Ishikawa (cell line): ENCODE measurements at regions not wholly inside any gene's neighbourhood (a gene's known extent, or its start where the extent isn't known, plus 50 kb on each side); places are given as distances from the start of the nearest gene placed in this dataset.

Experiments used
- CEBPB ChIP-seq: IDR thresholded peaks from 2 replicates; pipeline ENCODE4 v1.6.1; 2012
- CREB1 ChIP-seq: IDR thresholded peaks from 2 replicates; pipeline ENCODE4 v1.6.1; 2012; ENCODE audit warnings: low read depth
- EGR1 ChIP-seq: IDR thresholded peaks from 2 replicates; pipeline ENCODE4 v1.6.1; 2012
- EP300 ChIP-seq: IDR thresholded peaks from 2 replicates; pipeline ENCODE4 v1.6.1; 2012; ENCODE audit warnings: borderline replicate concordance
- FOXM1 ChIP-seq: IDR thresholded peaks from 2 replicates; pipeline ENCODE4 v1.6.1; 2012; ENCODE audit warnings: low read depth, borderline replicate concordance
- NFIC ChIP-seq: IDR thresholded peaks from 2 replicates; pipeline ENCODE4 v1.6.1; 2012
- RAD21 ChIP-seq: IDR thresholded peaks from 2 replicates; pipeline ENCODE4 v1.6.1; 2012; ENCODE audit warnings: low read depth
- TAF1 ChIP-seq: IDR thresholded peaks from 2 replicates; pipeline ENCODE4 v1.6.1; 2012; ENCODE audit warnings: low read depth, mild to moderate bottlenecking
- TCF12 ChIP-seq: IDR thresholded peaks from 2 replicates; pipeline ENCODE4 v1.6.1; 2012; ENCODE audit warnings: low read depth
- TEAD4 ChIP-seq: IDR thresholded peaks from 2 replicates; pipeline ENCODE4 v1.6.1; 2012
- YY1 ChIP-seq: IDR thresholded peaks from 2 replicates; pipeline ENCODE4 v1.6.1; 2012; ENCODE audit warnings: low read depth
- ZBTB7A ChIP-seq: IDR thresholded peaks from 2 replicates; pipeline ENCODE4 v1.6.1; 2012; ENCODE audit warnings: low read depth
- TF ChIP-seq, protein P1 (sequence below): IDR thresholded peaks from 2 replicates; pipeline ENCODE4 v1.6.1; 2012
- TF ChIP-seq, protein P2 (sequence below): IDR thresholded peaks from 2 replicates; pipeline ENCODE4 v1.6.1; 2012
- TF ChIP-seq, protein P3 (sequence below): IDR thresholded peaks from 2 replicates; pipeline ENCODE4 v1.6.1; 2012; ENCODE audit warnings: low read depth, mild to moderate bottlenecking

DNA sequence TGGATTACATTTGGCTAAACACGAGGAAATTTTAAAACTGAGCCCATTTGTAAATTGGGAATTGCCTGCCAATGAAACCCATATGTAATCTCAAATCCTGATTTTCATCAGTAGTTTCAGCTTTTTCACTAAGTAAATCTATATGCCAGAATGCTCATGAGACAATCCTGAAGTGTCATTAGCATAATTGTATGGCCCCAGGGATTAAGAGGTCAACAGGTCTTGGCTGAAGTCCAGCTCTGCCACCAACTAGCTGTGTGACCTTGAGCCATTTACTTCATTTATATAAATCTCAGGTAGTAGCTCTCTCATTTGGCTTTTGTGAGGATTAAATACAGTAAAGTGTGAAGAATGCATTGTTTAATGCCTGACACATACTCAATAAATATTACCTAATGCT is 320.5 kb upstream of the EMCN start:
- TF ChIP-seq NFIC, result 0 out of 2 replicates have a peak, but pooled peaks have one; percentile 40
- TF ChIP-seq EP300, result no peak

DNA sequence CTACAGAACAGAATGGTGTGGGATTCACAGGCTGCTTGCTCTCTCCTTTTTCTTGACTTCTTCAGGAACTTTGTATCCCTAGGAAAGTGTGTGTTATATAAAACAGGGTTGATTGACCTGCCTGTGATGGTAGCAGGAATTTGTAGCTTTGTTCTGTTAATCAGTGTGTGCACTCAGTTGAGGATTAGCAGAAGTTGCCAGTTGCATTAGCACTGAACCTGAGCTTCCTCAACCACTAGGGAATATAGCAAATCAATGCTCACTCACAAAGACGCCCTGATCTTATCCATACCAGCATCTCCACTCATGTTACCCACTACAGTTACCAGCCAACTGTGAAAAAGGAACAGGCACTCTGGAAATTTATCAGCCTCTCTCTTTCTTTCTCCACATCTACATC is 319.1 kb upstream of the EMCN start:
- TF ChIP-seq ZBTB7A, result no peak
- TF ChIP-seq TCF12, result no peak
- no peak for TF ChIP-seq TEAD4
- no peak for TF ChIP-seq NFIC

DNA sequence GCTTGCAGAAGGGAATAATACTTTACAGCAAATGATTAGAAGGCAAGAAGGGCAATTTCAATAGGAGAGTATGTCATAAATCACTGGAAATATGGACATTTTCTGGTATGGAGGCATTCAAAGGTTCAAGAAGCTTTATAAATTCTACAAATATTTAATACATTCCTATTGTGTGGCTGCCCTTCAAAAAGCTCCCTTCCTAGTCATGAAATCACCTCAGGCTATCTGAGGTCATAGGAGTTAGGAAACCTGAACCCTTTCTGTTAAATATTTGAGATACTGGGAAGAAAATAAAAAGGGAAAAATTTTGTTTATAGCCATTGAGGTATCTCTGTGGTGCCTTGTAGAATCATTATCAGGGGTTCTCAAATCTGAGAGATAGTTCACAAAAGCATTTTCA is 316.8 kb upstream of the EMCN start:
- no peak for TF ChIP-seq TEAD4
- no peak for TF ChIP-seq FOXM1
- TF ChIP-seq, protein P1, sequence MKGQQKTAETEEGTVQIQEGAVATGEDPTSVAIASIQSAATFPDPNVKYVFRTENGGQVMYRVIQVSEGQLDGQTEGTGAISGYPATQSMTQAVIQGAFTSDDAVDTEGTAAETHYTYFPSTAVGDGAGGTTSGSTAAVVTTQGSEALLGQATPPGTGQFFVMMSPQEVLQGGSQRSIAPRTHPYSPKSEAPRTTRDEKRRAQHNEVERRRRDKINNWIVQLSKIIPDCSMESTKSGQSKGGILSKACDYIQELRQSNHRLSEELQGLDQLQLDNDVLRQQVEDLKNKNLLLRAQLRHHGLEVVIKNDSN, result no peak
- TF ChIP-seq ZBTB7A, result no peak
- no peak for TF ChIP-seq CREB1
- TF ChIP-seq YY1, result no peak
- TF ChIP-seq, protein P2, sequence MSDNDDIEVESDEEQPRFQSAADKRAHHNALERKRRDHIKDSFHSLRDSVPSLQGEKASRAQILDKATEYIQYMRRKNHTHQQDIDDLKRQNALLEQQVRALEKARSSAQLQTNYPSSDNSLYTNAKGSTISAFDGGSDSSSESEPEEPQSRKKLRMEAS, result no peak
- TF ChIP-seq NFIC, result no peak
- no peak for TF ChIP-seq TCF12
- no peak for TF ChIP-seq RAD21
- TF ChIP-seq, protein P3, sequence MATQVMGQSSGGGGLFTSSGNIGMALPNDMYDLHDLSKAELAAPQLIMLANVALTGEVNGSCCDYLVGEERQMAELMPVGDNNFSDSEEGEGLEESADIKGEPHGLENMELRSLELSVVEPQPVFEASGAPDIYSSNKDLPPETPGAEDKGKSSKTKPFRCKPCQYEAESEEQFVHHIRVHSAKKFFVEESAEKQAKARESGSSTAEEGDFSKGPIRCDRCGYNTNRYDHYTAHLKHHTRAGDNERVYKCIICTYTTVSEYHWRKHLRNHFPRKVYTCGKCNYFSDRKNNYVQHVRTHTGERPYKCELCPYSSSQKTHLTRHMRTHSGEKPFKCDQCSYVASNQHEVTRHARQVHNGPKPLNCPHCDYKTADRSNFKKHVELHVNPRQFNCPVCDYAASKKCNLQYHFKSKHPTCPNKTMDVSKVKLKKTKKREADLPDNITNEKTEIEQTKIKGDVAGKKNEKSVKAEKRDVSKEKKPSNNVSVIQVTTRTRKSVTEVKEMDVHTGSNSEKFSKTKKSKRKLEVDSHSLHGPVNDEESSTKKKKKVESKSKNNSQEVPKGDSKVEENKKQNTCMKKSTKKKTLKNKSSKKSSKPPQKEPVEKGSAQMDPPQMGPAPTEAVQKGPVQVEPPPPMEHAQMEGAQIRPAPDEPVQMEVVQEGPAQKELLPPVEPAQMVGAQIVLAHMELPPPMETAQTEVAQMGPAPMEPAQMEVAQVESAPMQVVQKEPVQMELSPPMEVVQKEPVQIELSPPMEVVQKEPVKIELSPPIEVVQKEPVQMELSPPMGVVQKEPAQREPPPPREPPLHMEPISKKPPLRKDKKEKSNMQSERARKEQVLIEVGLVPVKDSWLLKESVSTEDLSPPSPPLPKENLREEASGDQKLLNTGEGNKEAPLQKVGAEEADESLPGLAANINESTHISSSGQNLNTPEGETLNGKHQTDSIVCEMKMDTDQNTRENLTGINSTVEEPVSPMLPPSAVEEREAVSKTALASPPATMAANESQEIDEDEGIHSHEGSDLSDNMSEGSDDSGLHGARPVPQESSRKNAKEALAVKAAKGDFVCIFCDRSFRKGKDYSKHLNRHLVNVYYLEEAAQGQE, result no peak
- TF ChIP-seq EP300, result no peak
- TF ChIP-seq TAF1, result no peak
- TF ChIP-seq EGR1, result no peak

DNA sequence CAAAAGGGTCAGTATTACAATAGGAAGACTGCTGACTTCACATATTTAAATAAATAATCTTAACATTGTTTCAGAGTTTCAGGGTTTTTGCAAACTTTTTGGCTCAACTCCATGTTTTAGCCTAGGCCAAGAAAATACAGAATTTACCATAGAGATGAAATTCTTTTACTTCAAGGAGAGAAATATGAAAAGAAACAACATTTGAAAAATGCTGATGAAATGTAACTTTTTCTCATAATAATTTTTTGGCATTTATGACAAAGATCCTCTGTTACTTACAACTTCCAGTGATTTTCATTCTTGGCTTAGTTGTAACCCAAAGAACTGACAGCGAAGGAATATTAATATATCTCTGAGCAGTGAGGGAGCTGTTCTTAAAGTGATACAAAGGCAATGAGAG is 316.1 kb upstream of the EMCN start:
- TF ChIP-seq EP300, result no peak
- TF ChIP-seq, protein P1, result no peak
- no peak for TF ChIP-seq CREB1
- no peak for TF ChIP-seq RAD21
- TF ChIP-seq, protein P3, result no peak
- no peak for TF ChIP-seq FOXM1
- no peak for TF ChIP-seq CEBPB
- no peak for TF ChIP-seq YY1
- no peak for TF ChIP-seq TEAD4
- no peak for TF ChIP-seq NFIC

DNA sequence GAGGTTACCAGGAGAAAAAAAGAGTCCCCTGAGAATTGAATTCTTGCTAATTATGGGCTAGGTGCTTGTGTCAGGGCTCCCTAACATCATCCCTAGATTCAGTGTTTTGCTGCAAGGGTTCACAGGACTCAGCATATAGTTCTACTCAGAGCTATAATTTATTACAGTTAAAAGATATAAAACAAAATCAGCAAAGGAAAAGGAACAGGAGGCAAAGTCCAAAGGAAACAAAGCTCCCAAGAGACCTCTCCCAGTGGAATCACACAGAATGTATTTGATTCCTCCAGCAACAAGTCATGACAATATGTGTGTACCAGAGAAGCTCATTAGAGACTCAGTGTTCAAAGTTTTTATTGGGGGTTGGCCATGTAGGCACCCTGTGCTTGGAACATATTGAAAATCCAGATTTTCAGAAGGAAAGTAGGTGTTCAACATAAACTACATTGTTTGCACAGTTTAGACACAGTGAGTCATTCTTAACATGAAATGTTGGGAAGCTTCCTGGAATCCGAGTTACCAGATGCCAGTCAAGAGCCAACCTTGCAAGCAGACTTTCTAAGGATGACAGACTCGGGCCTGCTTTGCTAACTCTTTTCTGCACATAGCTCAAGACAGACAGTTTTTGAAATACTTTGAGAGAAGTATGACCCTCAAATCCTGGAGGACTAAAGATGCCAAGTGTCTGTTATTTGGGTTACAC is 311.3 kb upstream of the EMCN start:
- no peak for TF ChIP-seq RAD21
- no peak for TF ChIP-seq FOXM1
- TF ChIP-seq EP300, result no peak
- TF ChIP-seq, protein P3, result no peak
- TF ChIP-seq YY1, result no peak
- TF ChIP-seq CEBPB, result no peak
- TF ChIP-seq, protein P1, result no peak
- TF ChIP-seq TAF1, result no peak
- TF ChIP-seq EGR1, result no peak
- no peak for TF ChIP-seq TCF12
- TF ChIP-seq TEAD4, result no peak
- TF ChIP-seq CREB1, result no peak
- no peak for TF ChIP-seq ZBTB7A
- no peak for TF ChIP-seq NFIC
- TF ChIP-seq, protein P2, result no peak
